ENCODE measurements at regions not wholly inside any gene's neighbourhood (a gene's known extent, or its start where the extent isn't known, plus 50 kb on each side); places are given as distances from the start of the nearest gene placed in this dataset.

DNA sequence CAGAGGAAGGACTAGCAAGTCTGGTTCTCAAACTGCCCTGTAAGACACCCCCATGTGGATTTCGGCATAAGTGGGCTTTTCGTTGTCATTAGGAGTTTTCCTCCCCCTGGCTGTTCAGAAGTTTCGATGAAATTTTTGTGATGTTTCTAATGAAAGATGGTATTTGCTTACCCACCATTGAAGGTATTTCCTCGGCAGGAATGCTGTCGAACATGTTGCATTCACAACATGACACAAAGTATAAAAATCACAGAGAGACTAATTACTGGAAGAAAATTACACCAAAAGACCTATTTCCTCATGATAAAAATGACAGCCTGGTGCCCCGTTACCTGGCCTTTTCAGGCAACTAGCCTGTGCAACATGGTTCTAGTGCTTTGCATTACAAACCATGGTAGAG lies 144.9 kb downstream of the TXNL1 start:
- POLR2A ChIA-PET = no interaction called here
- CTCF ChIA-PET = no interaction called here
- intact Hi-C loops (cut with micrococcal nuclease) = no loop called here
- TF ChIP-seq, protein P1, sequence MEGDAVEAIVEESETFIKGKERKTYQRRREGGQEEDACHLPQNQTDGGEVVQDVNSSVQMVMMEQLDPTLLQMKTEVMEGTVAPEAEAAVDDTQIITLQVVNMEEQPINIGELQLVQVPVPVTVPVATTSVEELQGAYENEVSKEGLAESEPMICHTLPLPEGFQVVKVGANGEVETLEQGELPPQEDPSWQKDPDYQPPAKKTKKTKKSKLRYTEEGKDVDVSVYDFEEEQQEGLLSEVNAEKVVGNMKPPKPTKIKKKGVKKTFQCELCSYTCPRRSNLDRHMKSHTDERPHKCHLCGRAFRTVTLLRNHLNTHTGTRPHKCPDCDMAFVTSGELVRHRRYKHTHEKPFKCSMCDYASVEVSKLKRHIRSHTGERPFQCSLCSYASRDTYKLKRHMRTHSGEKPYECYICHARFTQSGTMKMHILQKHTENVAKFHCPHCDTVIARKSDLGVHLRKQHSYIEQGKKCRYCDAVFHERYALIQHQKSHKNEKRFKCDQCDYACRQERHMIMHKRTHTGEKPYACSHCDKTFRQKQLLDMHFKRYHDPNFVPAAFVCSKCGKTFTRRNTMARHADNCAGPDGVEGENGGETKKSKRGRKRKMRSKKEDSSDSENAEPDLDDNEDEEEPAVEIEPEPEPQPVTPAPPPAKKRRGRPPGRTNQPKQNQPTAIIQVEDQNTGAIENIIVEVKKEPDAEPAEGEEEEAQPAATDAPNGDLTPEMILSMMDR (IDR thresholded peaks at IDR 0.05) = no peak
- ATAC-seq (ENCODE audit: low read depth) = no peak
- H3K4me1 Mint-ChIP-seq = no peaks in the 10 kb centered on the region
- H3K36me3 Mint-ChIP-seq (ENCODE audit: low read depth) = no peaks in the 10 kb centered on the region
- H3K27ac Mint-ChIP-seq = no peak overlapping the region
- no peak for DNase-seq
- no peak overlapping the region for H3K4me3 Mint-ChIP-seq
- peaks cover 5% of the 10 kb centered on the region for H3K9me3 Mint-ChIP-seq
- peaks cover 11% of the 10 kb centered on the region for H3K27me3 Mint-ChIP-seq

DNA sequence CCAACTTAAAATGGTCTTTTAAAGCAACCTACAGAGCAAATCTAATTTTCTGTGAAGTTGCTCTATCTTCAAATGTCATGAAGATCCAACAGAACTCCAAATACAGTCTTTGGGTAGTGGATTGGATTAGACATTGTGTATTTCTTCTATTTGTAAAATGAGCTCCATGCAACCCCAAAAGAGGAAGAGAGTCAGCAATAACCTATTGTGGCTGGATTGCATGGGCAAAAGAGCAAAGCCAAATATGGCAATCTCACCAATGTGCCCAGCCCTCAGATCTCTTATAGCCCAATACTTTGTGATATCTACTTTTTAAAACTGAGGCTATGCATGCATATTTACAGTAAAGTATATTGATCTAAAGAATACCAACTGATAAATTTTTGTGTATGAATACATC lies 146.3 kb downstream of the TXNL1 start:
- CTCF ChIA-PET = no interaction called here
- intact Hi-C loops (cut with micrococcal nuclease) = no loop called here
- Mint-ChIP-seq H3K27ac (no peak overlapping the region), H3K9me3 (peaks cover 5% of the 10 kb centered on the region), H3K36me3 (ENCODE audit: low read depth) (no peaks in the 10 kb centered on the region), H3K4me1 (no peaks in the 10 kb centered on the region), H3K4me3 (no peak overlapping the region), H3K27me3 (peaks cover 11% of the 10 kb centered on the region)
- POLR2A ChIA-PET = no interaction called here
- DNase-seq (no peak), ATAC-seq (ENCODE audit: low read depth) (no peak)
- TF ChIP-seq, protein P1 (IDR thresholded peaks at IDR 0.05) = no peak

DNA sequence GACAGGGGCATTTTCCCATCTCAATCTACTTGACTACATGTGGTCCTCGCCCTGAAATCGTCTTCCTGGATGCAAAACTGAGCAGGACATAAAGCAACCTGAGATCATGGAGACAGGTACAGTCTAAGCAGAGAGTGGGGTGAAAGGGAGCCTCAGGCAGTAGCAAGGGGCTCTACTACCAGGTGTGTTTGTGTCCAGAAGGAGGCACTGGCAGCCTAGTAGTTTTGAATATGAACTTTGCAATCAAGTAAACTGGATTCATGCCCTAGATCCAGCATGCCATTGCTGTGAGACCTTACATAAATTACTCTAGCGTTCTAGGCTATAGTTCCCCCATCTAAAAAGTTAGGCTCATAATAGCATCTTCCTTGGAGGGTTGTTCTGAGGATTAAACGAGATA lies 147.4 kb downstream of the TXNL1 start:
- ATAC-seq (ENCODE audit: low read depth) = no peak
- intact Hi-C loops (cut with micrococcal nuclease) = no loop called here
- POLR2A ChIA-PET = no interaction called here
- TF ChIP-seq, protein P1 (IDR thresholded peaks at IDR 0.05) = no peak
- Mint-ChIP-seq H3K9me3 (no peaks in the 10 kb centered on the region), H3K4me3 (no peak overlapping the region), H3K27ac (no peak overlapping the region), H3K27me3 (peaks cover 6% of the 10 kb centered on the region), H3K4me1 (no peaks in the 10 kb centered on the region), H3K36me3 (ENCODE audit: low read depth) (no peaks in the 10 kb centered on the region)
- CTCF ChIA-PET = no interaction called here
- DNase-seq = no peak

DNA sequence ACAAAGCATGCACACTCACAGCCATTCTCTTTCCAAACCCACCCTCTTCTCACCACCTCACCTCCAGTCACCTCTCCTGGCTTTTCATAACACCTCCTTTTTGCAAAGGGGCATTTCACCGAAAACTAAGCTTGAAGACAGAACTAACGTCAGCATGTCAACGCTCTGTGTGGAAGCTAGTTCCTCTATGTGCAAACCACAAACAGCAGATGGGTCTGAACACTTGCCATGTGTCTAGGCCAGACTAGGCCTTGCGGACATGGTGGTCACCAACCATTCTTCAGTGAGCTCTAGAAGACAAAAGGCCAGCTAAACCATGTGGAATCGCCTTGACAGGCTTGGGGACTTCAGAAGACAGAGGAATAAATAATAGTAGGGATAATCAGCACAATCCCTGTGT lies 148.5 kb downstream of the TXNL1 start:
- no peak overlapping the region for H3K27ac Mint-ChIP-seq
- POLR2A ChIA-PET = no interaction called here
- no peaks in the 10 kb centered on the region for H3K9me3 Mint-ChIP-seq
- peaks cover 3% of the 10 kb centered on the region for H3K27me3 Mint-ChIP-seq
- CTCF ChIA-PET = no interaction called here
- ATAC-seq (ENCODE audit: low read depth) = no peak
- no peaks in the 10 kb centered on the region for H3K4me1 Mint-ChIP-seq
- no peak for DNase-seq
- no peak overlapping the region for H3K4me3 Mint-ChIP-seq
- TF ChIP-seq, protein P1 (IDR thresholded peaks at IDR 0.05) = no peak
- no peaks in the 10 kb centered on the region for H3K36me3 Mint-ChIP-seq (ENCODE audit: low read depth)
- intact Hi-C loops (cut with micrococcal nuclease) = no loop called here

DNA sequence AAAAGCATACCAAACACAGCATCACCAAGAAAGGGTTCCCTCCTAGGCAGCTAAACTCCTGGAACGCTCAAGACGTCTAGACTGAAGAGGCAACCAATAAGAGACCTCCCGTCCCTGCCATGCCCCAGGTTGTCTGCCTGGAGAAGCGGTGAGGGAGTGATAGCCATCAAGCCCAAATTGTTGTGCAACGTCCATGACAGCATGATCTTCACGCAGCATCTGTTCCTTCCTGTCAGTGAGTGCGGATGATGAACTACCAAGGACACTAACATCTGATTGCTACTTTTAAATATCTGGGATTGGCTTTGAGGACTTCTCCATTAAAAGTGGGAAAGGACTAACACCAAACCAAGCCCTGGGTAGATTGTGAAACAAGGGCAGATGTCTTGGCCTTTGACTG lies 149.7 kb downstream of the TXNL1 start:
- no peak overlapping the region for H3K27ac Mint-ChIP-seq
- POLR2A ChIA-PET = no interaction called here
- intact Hi-C loops (cut with micrococcal nuclease) = no loop called here
- TF ChIP-seq, protein P1 (IDR thresholded peaks at IDR 0.05) = no peak
- no peaks in the 10 kb centered on the region for H3K36me3 Mint-ChIP-seq (ENCODE audit: low read depth)
- CTCF ChIA-PET = no interaction called here
- no peak for ATAC-seq (ENCODE audit: low read depth)
- DNase-seq = no peak
- H3K4me1 Mint-ChIP-seq = no peaks in the 10 kb centered on the region
- H3K9me3 Mint-ChIP-seq = no peaks in the 10 kb centered on the region
- H3K27me3 Mint-ChIP-seq = no peaks in the 10 kb centered on the region
- no peak overlapping the region for H3K4me3 Mint-ChIP-seq

Measured in activated B cell treated with CpG ODN at 0.5 μM for 24 hours (primary cell).